Adrenal gland (tissue), 5 donors: ENCODE measurements at regions not wholly inside any gene's neighbourhood (a gene's known extent, or its start where the extent isn't known, plus 50 kb on each side); places are given as distances from the start of the nearest gene placed in this dataset.

Source experiments
- POLR2A ChIP-seq, 2 donors: fragments of 450-650 bp; IDR thresholded peaks; one replicate each; pipeline ENCODE4 v1.6.1; 2017; ENCODE audit warnings: antibody characterized with exemption in 2 of 2, mild to moderate bottlenecking in 2 of 2, moderate library complexity in 1 of 2
- TF ChIP-seq, protein P1 (sequence below), 6 experiments: fragments of 450-650 bp in 4 of 6; fragments of 200-600 bp in 2 of 6; sonication (generic) in 1 of 6; IDR thresholded peaks; 1 replicate in 5 of 6; 2 replicates in 1 of 6; pipeline versions ENCODE4 v1.5.1 to v1.8.0; 2016 to 2021; ENCODE audit warnings: antibody characterized with exemption in 6 of 6, mild to moderate bottlenecking in 2 of 6, moderate library complexity in 1 of 6
- donor health status: DM: no; HTN: no; CAD: no.

DNA sequence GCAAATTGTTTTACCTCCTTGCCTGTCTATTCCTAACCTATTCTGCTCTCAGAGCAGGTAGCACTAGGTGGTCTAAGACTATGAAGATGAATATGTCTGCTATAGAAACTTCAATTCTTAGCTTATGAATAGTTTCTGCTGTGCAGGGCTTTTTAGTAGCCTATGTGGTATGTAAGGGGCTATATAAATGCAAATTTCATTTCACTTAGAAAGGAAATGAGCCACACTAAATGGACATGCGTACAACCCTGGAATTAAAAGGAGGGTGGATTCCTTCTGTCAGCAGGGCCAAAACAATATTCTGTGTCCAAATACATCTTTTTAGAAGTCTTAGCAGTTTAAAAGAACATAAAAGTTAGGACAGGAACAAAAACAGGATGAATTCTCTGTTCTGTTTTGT lies 163.9 kb upstream of the GEMIN8 start:
- TF ChIP-seq, protein P1, sequence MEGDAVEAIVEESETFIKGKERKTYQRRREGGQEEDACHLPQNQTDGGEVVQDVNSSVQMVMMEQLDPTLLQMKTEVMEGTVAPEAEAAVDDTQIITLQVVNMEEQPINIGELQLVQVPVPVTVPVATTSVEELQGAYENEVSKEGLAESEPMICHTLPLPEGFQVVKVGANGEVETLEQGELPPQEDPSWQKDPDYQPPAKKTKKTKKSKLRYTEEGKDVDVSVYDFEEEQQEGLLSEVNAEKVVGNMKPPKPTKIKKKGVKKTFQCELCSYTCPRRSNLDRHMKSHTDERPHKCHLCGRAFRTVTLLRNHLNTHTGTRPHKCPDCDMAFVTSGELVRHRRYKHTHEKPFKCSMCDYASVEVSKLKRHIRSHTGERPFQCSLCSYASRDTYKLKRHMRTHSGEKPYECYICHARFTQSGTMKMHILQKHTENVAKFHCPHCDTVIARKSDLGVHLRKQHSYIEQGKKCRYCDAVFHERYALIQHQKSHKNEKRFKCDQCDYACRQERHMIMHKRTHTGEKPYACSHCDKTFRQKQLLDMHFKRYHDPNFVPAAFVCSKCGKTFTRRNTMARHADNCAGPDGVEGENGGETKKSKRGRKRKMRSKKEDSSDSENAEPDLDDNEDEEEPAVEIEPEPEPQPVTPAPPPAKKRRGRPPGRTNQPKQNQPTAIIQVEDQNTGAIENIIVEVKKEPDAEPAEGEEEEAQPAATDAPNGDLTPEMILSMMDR (IDR thresholded peaks at IDR 0.05): no peak
- TF ChIP-seq POLR2A (IDR thresholded peaks at IDR 0.05): no peak
